Left colon (tissue), 2 donors: ENCODE measurements at regions not wholly inside any gene's neighbourhood (a gene's known extent, or its start where the extent isn't known, plus 50 kb on each side); places are given as distances from the start of the nearest gene placed in this dataset.

Experiments
- ATAC-seq: fragments of 200-7000 bp; cut with Tn5 transposase; one replicate; pipeline ENCODE4 v1.9.1; 2020; ENCODE audit warnings: mild to moderate bottlenecking, moderate library complexity
- DNase-seq, 2 donors: peaks; one replicate each; pipeline ENCODE4 v3.0.0-alpha.2; 2020
- intact Hi-C, 2 donors: fragments of 100-400 bp; cut with DNase I in 1 of 2; cut with micrococcal nuclease in 1 of 2; formaldehyde crosslinking; loops; one replicate each; pipeline versions ENCODE4 v1.11.2 to v1.14.0; 2022; cut with DNase I, micrococcal nuclease
- donor health status: DM: no; HTN: no; CAD: no.
- donor health status: DM: yes; HTN: yes; CAD: no.

GRCh38 chr3:159791336-159791735 is 197.3 kb upstream of the IL12A start:
- DNase-seq (no peak), ATAC-seq (no peak)
- intact Hi-C loops, result no loop called here

GRCh38 chr3:159792070-159792469 is 196.6 kb upstream of the IL12A start:
- DNase-seq (no peak), ATAC-seq (no peak)
- intact Hi-C loops, result no loop called here

- intact Hi-C loops, result no loop called here
Observed at GRCh38 chr3:159795042-159795441, 193.6 kb upstream of the IL12A start.

GRCh38 chr3:159795681-159796175 is 192.9 kb upstream of the IL12A start:
- ATAC-seq, result no peak
- intact Hi-C loops, result no loop called here
- DNase-seq, result no peak

More at GRCh38 chr3:159795042-159795441, 193.6 kb upstream of the IL12A start:
- ATAC-seq, result no peak
- DNase-seq, result no peak

- intact Hi-C loops, result no loop called here
- no peak for ATAC-seq
- DNase-seq, result no peak
Observed at GRCh38 chr3:159796226-159796625, 192.4 kb upstream of the IL12A start.

GRCh38 chr3:159796744-159797143 is 191.9 kb upstream of the IL12A start:
- ATAC-seq, result no peak
- DNase-seq, result no peak
- intact Hi-C loops, result no loop called here

- ATAC-seq (no peak), DNase-seq (no peak)
- intact Hi-C loops, result no loop called here
Observed at GRCh38 chr3:159797771-159798170, 190.9 kb upstream of the IL12A start.

GRCh38 chr3:159798951-159799350 is 189.7 kb upstream of the IL12A start:
- ATAC-seq, result no peak
- no peak for DNase-seq
- intact Hi-C loops, result no loop called here

- ATAC-seq (no peak), DNase-seq (no peak)
Observed at GRCh38 chr3:159800434-159801155, 188.0 kb upstream of the IL12A start.

GRCh38 chr3:159802864-159803263 is 185.8 kb upstream of the IL12A start:
- intact Hi-C loops, result loop anchor here in 1 of 2 donors (10.0 kb wide), 1 partner anchor 538 kb away; no protein-coding TSS in a partner anchor
- no peak for ATAC-seq
- no peak for DNase-seq

More at GRCh38 chr3:159800434-159801155, 188.0 kb upstream of the IL12A start:
- intact Hi-C loops, result loop anchor here in 1 of 2 donors (10.0 kb wide), 1 partner anchor 536 kb away; no protein-coding TSS in a partner anchor

- no peak for DNase-seq
- intact Hi-C loops, result loop anchor here in 1 of 2 donors (10.0 kb wide), 1 partner anchor 539 kb away; no protein-coding TSS in a partner anchor
Observed at GRCh38 chr3:159803459-159803858, 185.2 kb upstream of the IL12A start.

GRCh38 chr3:159804726-159805410 is 183.8 kb upstream of the IL12A start:
- peak; percentile 99 for ATAC-seq
- intact Hi-C loops, result loop anchor here in 1 of 2 donors (5.0 to 10.0 kb wide), 2 partner anchors 188 to 540 kb away; no protein-coding TSS in a partner anchor
- DNase-seq, result peak; percentile 57 to 68

More at GRCh38 chr3:159803459-159803858, 185.2 kb upstream of the IL12A start:
- ATAC-seq, result no peak

GRCh38 chr3:159805411-159805772 is 183.2 kb upstream of the IL12A start:
- intact Hi-C loops, result loop anchor here in 1 of 2 donors (5.0 to 10.0 kb wide), 2 partner anchors 188 to 541 kb away; no protein-coding TSS in a partner anchor
- ATAC-seq, result peak; percentile 61

GRCh38 chr3:159806412-159806811 is 182.2 kb upstream of the IL12A start:
- DNase-seq (no peak), ATAC-seq (no peak)
- intact Hi-C loops, result loop anchor here in 1 of 2 donors (5.0 to 10.0 kb wide), 2 partner anchors 189 to 542 kb away; no protein-coding TSS in a partner anchor

More at GRCh38 chr3:159805411-159805772, 183.2 kb upstream of the IL12A start:
- DNase-seq, result no peak

- intact Hi-C loops, result loop anchor here in 1 of 2 donors (5.0 to 10.0 kb wide), 2 partner anchors 190 to 543 kb away; no protein-coding TSS in a partner anchor
- no peak for ATAC-seq
- DNase-seq, result no peak
Observed at GRCh38 chr3:159807137-159808040, 181.2 kb upstream of the IL12A start.

- DNase-seq (peak; percentile 37 to 71), ATAC-seq (peak; percentile 94)
- intact Hi-C loops, result no loop called here
Observed at GRCh38 chr3:159813822-159814531, 174.7 kb upstream of the IL12A start.

- DNase-seq, result no peak
- intact Hi-C loops, result no loop called here
- ATAC-seq, result peak; percentile 82
Observed at GRCh38 chr3:159816512-159816911, 172.1 kb upstream of the IL12A start.

GRCh38 chr3:159817126-159817525 is 171.5 kb upstream of the IL12A start:
- intact Hi-C loops, result no loop called here
- ATAC-seq (no peak), DNase-seq (no peak)
